ENCODE measurements at regions not wholly inside any gene's neighbourhood (a gene's known extent, or its start where the extent isn't known, plus 50 kb on each side); places are given as distances from the start of the nearest gene placed in this dataset.

DNA sequence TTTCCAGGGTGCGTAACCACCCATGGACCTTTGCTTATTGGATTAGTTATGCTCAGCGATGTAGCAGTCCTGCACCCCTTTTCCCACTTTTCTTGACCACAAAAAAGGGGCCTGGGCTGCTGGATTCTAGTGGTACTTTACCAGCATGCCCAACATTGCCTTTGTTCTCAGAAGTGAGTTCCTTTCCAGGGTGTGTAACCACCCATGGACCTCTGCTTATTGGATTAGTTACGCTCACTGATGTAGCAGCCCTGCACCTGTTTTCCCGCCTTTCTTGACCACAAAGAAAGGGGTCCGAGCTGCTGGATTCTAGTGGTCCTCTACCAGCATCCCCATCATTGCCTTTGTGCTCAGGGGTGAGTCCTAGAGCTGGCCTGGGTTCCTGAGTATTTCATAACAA is 138.2 kb downstream of the COX18 start:
- TF ChIP-seq CTCF (conservative IDR thresholded peaks at IDR 0.05 in 1 of 2, IDR thresholded peaks at IDR 0.05 in 1 of 2; ENCODE audit: low read depth in 1 of 2, low read length in 2 of 2), result no peak
- TF ChIP-seq EZH2 (IDR thresholded peaks at IDR 0.05; ENCODE audit: low read length, missing control alignments), result no peak
